Fibroblast of peridontal ligament (primary cell): ENCODE measurements at regions not wholly inside any gene's neighbourhood (a gene's known extent, or its start where the extent isn't known, plus 50 kb on each side); places are given as distances from the start of the nearest gene placed in this dataset.
"Not testable (repeated sequence)": the region's sequence is repeated elsewhere in the genome, so short reads cannot be mapped to it uniquely, and the experiment has no call there.

Experiments used
- DNase-seq: peaks from one replicate; pipeline ENCODE4 v3.0.0-alpha.2; 2010; ENCODE audit errors: extremely low read depth

DNA sequence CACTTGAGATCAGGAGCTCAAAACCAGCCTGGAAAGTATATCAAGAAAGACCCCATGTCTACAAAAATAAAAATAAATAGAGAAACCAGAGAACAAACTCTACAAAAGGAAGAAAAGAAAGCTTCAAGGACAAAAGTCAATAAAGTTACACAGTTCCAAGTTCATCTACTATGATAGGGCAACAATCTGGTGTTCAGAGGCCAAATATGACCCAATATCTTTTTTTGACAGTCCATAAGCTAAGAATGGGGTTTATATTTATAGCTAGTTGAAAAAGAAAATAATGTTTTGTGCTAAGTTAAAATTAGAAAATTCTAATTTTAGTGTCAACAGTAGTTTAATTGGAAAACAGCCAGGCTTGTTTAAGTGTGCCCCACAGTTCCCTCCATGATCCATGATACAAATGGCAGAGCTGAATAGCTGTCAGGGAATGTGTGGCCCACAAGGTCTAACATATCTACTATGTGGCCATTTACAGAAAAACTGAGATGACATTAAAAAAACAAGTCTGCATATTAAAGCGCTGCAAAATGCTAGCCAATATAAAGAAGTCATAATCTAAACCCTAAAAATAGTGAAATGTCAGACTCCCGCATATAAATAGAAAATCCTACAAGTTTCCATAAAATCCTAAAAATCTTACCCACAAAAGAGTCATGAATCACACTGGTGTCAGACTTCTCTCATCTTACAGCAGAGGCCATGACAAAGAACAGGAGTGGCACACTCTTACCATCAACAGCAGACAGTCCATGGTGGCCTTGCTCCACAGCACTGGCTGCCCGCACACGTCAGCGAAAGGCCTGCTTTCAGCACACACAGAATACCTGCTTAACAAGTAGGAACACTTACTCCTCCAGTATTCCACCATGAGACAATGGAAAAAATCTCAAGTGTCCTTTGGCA, 281.9 kb upstream of the HSFY2 start:
- DNase-seq: peak; percentile 8

- DNase-seq: no peak
Measured at GRCh38 chrY:19053806-19054205, 280.3 kb upstream of the HSFY2 start.

DNA sequence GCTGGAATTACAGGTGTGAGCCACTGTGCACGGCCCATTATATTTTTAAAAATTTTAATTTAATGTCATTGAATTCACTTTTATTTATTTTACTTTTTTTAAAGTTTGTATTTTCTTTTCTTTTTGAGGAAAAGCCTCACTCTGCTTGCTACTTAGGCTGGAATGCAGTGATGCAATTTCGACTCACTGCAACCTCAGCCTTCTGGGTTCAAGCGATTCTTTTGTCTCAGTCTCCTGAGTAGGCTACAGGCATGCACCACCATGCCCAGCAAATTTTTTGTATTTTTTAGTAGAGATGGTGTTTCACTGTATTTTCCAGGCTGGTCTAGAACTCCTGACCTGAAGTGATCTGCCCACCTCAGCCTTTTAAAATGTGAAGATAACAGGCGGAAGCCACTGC, 277.5 kb upstream of the HSFY2 start:
- peak; percentile 42 for DNase-seq

DNA sequence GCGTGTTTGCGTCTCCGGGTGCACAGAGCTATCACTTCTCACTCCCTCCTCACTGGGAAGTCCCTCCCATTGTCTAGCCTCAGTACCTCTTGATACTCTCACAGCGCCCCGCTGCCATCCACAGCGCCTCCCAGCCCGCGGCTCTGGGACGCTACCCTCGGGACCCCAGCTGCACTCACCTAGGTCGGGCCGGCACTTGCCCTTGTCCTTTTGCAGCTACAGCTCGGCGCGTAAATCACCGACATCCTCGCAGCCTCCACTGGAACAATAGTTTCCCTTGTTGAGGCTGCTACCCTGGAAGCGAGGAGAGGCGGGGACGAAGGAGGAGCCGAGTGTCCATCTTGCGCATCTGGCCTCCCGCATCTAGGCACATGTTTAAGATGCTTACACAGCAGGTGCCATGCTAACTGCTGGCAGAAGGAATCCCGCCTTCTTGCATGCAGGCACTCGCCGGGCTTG, 269.5 kb upstream of the HSFY2 start:
- DNase-seq: no peak

GRCh38 chrY:19042306-19042958, 268.9 kb upstream of the HSFY2 start:
- no peak for DNase-seq

DNA sequence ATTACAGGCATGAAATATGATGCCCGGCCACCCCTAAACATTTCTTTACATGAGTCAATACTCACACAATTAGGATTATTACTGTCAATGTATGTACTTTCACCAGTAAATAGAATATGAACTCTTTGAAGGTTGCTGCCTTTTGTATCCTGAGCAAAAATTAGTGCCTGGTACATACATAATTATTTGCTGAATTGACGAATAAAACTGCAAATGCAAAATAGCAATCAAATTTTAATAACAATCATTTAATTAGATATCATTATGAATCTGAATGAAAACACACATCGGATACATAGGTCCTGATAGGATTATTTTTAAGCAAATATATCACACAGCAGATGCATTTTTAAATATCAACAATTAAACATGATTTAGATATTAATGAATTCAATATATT, 253.1 kb upstream of the HSFY2 start:
- DNase-seq: no peak

DNA sequence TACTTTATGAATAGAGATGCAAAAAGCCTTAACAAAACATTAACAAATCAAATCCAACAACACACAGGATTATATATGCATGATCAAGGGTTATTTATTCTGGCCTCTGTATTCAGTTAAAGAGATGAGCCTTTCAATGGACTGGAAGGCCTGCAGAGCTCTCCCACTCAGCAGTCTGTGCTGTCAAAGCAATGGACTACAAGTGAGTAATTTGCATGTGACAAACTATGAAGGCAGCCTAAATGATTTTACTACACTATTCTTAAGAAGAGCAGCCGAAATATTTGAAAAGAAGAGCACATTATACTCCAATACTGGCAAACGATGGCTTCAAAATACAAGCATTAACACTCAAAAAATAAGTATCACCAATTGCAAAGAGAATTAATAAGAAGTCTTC, 250.4 kb upstream of the HSFY2 start:
- DNase-seq: no peak

DNA sequence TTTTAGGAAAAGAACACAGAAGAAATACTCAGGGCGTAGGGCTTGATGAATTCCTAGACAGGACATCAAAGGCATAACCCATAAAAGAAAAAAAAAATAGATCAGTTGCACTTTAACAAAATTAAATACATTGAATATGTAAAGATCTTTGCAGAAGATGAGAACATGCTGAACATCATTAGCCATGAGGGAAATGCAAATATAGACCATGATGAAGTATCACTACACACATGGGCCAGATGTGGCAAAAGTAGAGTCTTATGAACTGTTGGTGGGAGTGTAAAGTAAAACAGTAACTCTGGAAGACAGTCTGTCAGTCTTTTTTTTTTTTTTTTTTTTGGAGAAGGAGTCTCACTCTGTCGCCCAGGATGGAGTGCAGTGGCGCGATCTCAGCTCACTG, 246.7 kb upstream of the HSFY2 start:
- no peak for DNase-seq

- no peak for DNase-seq
Measured at GRCh38 chrY:19016990-19017389, 243.5 kb upstream of the HSFY2 start.

GRCh38 chrY:19015854-19016253, 242.3 kb upstream of the HSFY2 start:
- DNase-seq: no peak

DNA sequence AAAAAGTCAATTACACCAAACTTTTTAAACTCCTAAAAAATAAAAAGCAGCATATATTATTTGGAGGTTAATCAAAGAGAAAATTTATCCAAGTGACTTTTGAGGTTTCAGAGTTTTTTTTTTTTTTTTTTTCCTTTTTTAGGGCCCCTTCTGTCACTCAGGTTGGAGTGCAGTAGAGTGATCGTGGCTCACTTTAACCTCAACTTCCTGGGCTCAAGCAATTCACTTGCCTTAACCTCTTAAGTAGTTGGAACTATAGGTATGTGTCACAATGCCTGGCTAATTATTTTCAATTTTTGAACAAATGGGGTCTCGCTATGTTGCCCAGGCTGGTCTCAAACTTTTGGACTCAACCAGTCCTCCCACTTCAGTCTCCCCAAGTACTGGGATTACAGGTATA, 241.7 kb upstream of the HSFY2 start:
- no peak for DNase-seq

DNA sequence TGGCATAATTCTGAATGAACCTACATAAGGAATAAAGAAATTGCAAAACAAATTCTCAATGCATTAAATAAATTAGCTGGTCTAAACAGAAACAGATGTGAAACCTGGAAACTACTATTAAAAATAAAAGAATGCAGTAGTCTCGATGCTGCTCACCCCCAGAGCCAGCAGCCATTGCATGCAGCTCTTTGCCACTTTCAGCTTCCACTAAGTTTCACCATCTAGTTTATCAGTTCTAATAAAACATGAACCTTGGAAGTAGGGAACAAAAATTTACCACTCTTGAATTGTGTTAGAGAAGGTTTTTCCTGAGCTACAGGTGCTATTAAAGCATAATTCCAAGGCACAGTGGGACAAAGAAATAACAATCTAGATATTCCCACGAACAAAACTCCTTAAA, 239.4 kb upstream of the HSFY2 start:
- peak; percentile 20 for DNase-seq

DNA sequence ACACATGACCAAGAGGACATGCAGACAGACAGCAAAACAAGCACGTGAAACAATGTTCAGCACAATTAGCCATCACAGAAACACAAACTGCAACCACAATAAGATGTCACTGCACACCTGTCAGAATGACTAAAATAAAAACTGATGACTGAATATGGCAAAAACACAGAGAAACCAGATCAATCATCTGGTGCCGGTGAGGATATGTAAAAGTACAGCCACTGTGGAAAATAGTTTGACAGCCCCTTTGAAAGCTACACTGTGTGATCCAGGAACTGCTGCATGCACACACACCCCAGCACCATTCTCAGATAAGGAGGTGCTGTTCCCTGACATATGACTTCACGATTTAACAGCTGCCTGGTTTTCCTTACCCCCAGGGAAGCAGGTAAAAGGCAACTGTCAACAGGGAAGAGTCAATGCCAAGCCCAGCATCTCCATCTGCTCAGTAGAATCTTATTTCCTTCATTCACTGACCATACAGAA, 238.1 kb upstream of the HSFY2 start:
- DNase-seq: no peak

DNA sequence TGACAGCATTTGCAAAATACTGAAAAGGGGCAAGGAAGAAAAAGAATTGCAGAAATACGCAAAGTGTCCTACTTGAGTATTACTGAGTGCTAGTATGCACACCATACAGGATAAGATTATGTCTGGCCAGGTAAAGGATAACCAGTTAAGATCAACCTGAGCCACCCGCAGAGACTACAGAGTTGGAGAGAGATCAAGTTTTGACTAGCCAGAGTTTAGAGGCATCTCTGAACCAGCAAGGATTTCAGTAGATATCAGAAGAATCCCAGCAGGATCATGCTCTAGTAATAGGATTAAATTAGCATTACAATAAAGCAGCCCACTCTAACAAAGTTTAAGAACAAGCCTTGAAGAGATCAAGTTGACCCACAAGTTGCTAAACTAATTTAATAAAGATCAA, 232.7 kb upstream of the HSFY2 start:
- DNase-seq: no peak

DNA sequence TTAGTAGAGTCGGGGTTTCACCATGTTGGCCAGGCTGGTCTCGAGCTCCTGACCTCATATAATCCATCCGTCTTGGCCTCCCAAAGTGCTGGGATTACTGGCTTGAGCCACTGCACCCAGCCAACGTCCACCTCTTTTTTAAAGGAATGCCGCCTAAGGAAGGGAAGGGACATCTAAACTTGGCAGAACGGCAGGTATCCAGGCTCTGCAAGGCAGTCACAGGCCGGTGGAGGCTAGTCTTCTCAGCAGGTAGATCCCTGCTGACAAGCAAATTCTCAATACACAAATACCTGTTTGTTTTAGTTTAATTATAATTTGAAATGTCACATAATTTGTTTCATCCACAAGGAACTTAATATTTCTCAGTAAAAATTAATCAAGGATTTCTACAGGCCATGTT, 232.0 kb upstream of the HSFY2 start:
- no peak for DNase-seq

GRCh38 chrY:18997635-18998240, 224.2 kb upstream of the HSFY2 start:
- peak; percentile 7 for DNase-seq

- no peak for DNase-seq
Measured at GRCh38 chrY:18993480-18993879, 219.9 kb upstream of the HSFY2 start.

- not testable (repeated sequence) for DNase-seq
Measured at GRCh38 chrY:18992684-18993083, 219.1 kb upstream of the HSFY2 start.

DNA sequence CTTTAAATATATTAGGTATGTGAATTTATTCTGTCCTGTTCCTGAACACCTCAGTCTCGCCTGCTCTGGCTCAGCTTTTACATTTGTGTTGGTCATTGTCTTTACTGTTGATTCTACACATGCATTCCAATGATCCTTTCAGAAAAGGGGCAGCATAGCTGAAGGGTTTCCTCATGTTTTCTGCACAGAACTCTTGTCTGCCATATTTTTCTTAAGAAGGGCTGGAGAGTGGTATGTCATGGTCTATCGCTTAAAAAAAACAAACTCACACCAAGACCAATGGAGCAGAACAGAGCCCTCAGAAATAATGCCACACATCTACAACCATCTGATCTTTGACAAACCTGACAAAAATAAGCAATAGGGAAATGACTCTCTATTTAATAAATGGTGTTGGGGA, 215.8 kb upstream of the HSFY2 start:
- DNase-seq: no peak

GRCh38 chrY:18966001-18966400, 192.5 kb upstream of the HSFY2 start:
- DNase-seq: no peak

- no peak for DNase-seq
Measured at GRCh38 chrY:18958846-18959245, 185.3 kb upstream of the HSFY2 start.

DNA sequence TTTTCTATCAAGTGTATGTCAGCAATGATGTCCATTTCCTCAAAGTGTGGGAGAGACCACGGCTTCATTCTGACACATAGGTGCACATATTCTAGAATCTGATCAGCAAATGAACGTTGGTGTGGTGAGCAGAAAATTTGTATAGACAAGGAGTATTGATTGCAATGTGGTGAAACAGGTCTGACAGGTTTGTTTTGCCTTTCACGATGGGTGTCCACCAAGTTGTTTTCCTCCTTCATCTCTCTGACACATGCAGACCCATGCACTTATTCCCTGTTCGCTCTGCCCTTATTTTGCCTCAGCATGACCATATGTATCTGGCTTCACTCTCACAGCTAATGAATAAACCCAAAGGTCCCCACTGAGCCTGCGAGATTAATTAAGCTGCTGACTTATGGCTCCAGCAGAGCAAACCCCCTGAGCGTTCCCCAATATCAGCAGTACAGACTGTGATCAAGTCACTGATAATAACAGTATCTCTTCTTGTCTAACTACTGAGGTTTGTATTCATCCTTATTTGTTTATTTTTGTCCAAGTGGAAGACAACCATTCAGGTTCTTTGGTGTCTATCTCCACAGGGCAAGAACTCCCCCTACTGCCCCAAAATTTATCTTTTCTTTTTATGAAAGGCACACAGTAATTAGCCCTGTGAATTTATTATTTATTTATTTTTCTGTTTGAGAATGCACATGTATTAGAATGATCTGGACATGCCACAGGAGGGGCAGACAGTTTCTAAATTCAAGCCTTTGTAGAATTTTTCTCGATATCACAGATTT, 178.3 kb upstream of the HSFY2 start:
- peak; percentile 6 for DNase-seq
